CD4-positive, alpha-beta T cell (primary cell): ENCODE measurements at regions not wholly inside any gene's neighbourhood (a gene's known extent, or its start where the extent isn't known, plus 50 kb on each side); places are given as distances from the start of the nearest gene placed in this dataset.
"Not testable (repeated sequence)": the region's sequence is repeated elsewhere in the genome, so short reads cannot be mapped to it uniquely, and the experiment has no call there.

ENCODE experiments used
- ATAC-seq: fragments of 200-7000 bp; cut with Tn5 transposase; one replicate; pipeline ENCODE4 v1.10.0; 2022; ENCODE audit warnings: mild to moderate bottlenecking; ENCODE audit not compliant: poor library complexity
- CTCF ChIA-PET: fragments of 350-600 bp; sonication (Branson Sonifier 250); formaldehyde crosslinking; loops from one replicate; lab custom pipeline; 2021; ENCODE audit warnings: antibody characterized with exemption, inconsistent platforms; lab: Charles Lee
- POLR2A ChIA-PET: fragments of 350-600 bp; sonication (Branson Sonifier 250); formaldehyde crosslinking; loops from one replicate; lab custom pipeline; 2021; ENCODE audit warnings: antibody characterized with exemption, inconsistent platforms; lab: Charles Lee
- DNase-seq, 14 experiments: peaks; one replicate each; pipeline ENCODE4 v3.0.0-alpha.2; 2013 to 2020; ENCODE audit warnings: mixed read lengths in 2 of 14
- H3K27ac ChIP-seq, 2 donors: one replicate each; pipeline versions ENCODE4 v1.5.1 to v1.7.0; 2013; ENCODE audit warnings: low read length in 2 of 2, low read depth in 1 of 2, mild to moderate bottlenecking in 1 of 2
- H3K27me3 ChIP-seq, 2 experiments: 1 replicate in 1 of 2; 2 replicates in 1 of 2; pipeline versions ENCODE4 v1.6.1 to v1.7.0; 2013; ENCODE audit warnings: low read length in 2 of 2, control low read depth in 1 of 2, mild to moderate bottlenecking in 1 of 2, moderate library complexity in 1 of 2; ENCODE audit not compliant: insufficient read depth in 2 of 2, control insufficient read depth in 1 of 2
- H3K36me3 ChIP-seq: one replicate; pipeline ENCODE4 v1.6.1; 2013; ENCODE audit warnings: low read length, control low read depth; ENCODE audit not compliant: insufficient read depth
- H3K4me1 ChIP-seq: one replicate; pipeline ENCODE4 v1.6.1; 2013; ENCODE audit warnings: low read length, control low read depth; ENCODE audit not compliant: insufficient read depth
- H3K4me3 ChIP-seq: one replicate; pipeline ENCODE4 v1.5.1; 2013; ENCODE audit warnings: mild to moderate bottlenecking, low read length, moderate library complexity
- H3K9me3 ChIP-seq, 2 experiments: 1 replicate in 1 of 2; 2 replicates in 1 of 2; pipeline versions ENCODE4 v1.6.1 to v1.7.0; 2013; ENCODE audit warnings: low read length in 2 of 2, mild to moderate bottlenecking in 2 of 2, control low read depth in 1 of 2, moderate library complexity in 1 of 2; ENCODE audit not compliant: control insufficient read depth in 1 of 2, insufficient read depth in 1 of 2
- H3K27ac Mint-ChIP-seq: one replicate; pipeline ENCODE4 v1.8.0; 2020; ENCODE audit warnings: mixed read lengths
- H3K27me3 Mint-ChIP-seq: one replicate; pipeline ENCODE4 v1.8.0; 2021; ENCODE audit warnings: mixed read lengths
- H3K36me3 Mint-ChIP-seq: one replicate; pipeline ENCODE4 v1.8.0; 2021; ENCODE audit warnings: low read depth, mixed read lengths
- H3K4me1 Mint-ChIP-seq: one replicate; pipeline ENCODE4 v1.8.0; 2021; ENCODE audit warnings: low read depth, mixed read lengths
- H3K4me3 Mint-ChIP-seq: one replicate; pipeline ENCODE4 v1.8.0; 2020; ENCODE audit warnings: mild to moderate bottlenecking, mixed read lengths
- H3K9me3 Mint-ChIP-seq: one replicate; pipeline ENCODE4 v1.8.0; 2020; ENCODE audit warnings: mixed read lengths
- CTCF ChIP-seq: fragments of 200-600 bp; IDR thresholded peaks from one replicate; pipeline ENCODE4 v1.8.0; 2022; ENCODE audit warnings: antibody characterized with exemption, mild to moderate bottlenecking
- intact Hi-C, 2 experiments: fragments of 100-400 bp; cut with DNase I in 1 of 2; cut with micrococcal nuclease in 1 of 2; formaldehyde crosslinking; loops; one replicate each; pipeline versions ENCODE4 v1.15.1 to v1.9.0; 2023 to 2025; cut with DNase I, micrococcal nuclease

DNA sequence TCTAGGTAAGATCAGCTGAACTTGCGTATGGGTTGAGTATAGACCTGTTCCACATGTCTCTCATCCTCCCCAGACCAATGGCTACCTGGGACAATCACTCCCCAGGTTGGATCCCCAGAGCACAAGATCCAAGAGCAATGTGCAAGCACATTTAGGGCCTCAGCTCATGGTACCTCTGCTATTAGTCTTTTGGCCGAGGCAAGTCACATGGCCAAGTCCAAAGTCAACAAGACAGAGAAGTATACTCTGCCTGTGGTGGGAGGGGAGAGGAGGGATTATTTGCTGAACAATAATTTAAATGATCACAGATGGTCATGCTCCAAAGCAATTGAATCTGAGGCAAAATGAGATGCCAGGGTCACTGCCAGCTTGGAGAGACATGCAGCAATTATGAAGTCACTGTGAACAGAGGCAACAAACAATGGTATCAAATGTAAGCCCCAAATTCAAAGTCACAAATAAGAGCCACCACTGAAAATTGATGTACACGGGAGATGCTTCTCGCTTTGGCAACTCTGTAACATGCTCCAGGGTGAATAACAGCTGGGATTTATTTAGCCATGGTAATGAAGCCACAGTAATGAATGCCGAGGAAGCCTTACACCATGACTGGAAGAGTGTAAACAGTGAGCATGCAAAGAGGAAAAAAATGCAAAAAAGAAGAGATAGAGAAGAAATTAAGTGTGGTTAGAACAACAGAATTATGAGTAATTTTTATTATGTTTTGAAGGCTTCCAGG, 149.1 kb downstream of the ZNF281 start:
- TF ChIP-seq CTCF: no peak
- Histone ChIP-seq H3K27ac (no peak overlapping the region), H3K4me1 (no peaks in the 10 kb centered on the region), H3K4me3 (no peak overlapping the region), H3K9me3 (no peaks in the 10 kb centered on the region), H3K27me3 (peaks cover 0 to 2% of the 10 kb centered on the region in 2 experiments), H3K36me3 (no peaks in the 10 kb centered on the region)
- no peak overlapping the region for H3K4me3 Mint-ChIP-seq
- H3K27ac Mint-ChIP-seq: no peak overlapping the region
- CTCF ChIA-PET: interaction anchor here (1.0 kb wide), 1 partner anchor 15 kb away, joined by 3 read pairs; no protein-coding TSS in a partner anchor
- POLR2A ChIA-PET: interaction anchor here (0.7 kb wide), 1 partner anchor 12 kb away, joined by 4 read pairs; no protein-coding TSS in a partner anchor
- ATAC-seq (no peak), DNase-seq (no peak)
- H3K4me1 Mint-ChIP-seq: no peaks in the 10 kb centered on the region
- H3K9me3 Mint-ChIP-seq: no peaks in the 10 kb centered on the region
- intact Hi-C loops: no loop called here
- H3K27me3 Mint-ChIP-seq: peaks cover 3% of the 10 kb centered on the region
- H3K36me3 Mint-ChIP-seq: no peaks in the 10 kb centered on the region

GRCh38 chr1:200258447-200259375, 151.1 kb downstream of the ZNF281 start:
- no peaks in the 10 kb centered on the region for H3K4me1 ChIP-seq
- no peaks in the 10 kb centered on the region for H3K36me3 Mint-ChIP-seq
- H3K27me3 ChIP-seq: peaks cover 0 to 2% of the 10 kb centered on the region in 2 experiments
- peaks cover 3% of the 10 kb centered on the region for H3K27me3 Mint-ChIP-seq
- CTCF ChIA-PET: interaction anchor here (0.6 to 1.2 kb wide), 2 partner anchors 18 to 127 kb away, joined by 3 to 4 read pairs; no protein-coding TSS in a partner anchor
- intact Hi-C loops: loop anchor here in 1 of 2 experiments (5.0 kb wide), 1 partner anchor 229 kb away; no protein-coding TSS in a partner anchor
- ATAC-seq: peak; percentile 46
- H3K36me3 ChIP-seq: no peaks in the 10 kb centered on the region
- TF ChIP-seq CTCF: peak; percentile 38
- H3K9me3 ChIP-seq: no peaks in the 10 kb centered on the region
- POLR2A ChIA-PET: no interaction called here
- H3K4me3 ChIP-seq: no peak overlapping the region
- H3K4me1 Mint-ChIP-seq: no peaks in the 10 kb centered on the region
- H3K9me3 Mint-ChIP-seq: no peaks in the 10 kb centered on the region
- H3K27ac Mint-ChIP-seq: no peak overlapping the region
- peak in 3 of 14 experiments; percentile 23 to 41 (median 34) for DNase-seq
- H3K27ac ChIP-seq: no peak overlapping the region
- no peak overlapping the region for H3K4me3 Mint-ChIP-seq

GRCh38 chr1:200257235-200257634, 152.6 kb downstream of the ZNF281 start:
- no peak overlapping the region for H3K4me3 ChIP-seq
- Mint-ChIP-seq H3K27me3 (peaks cover 3% of the 10 kb centered on the region), H3K27ac (no peak overlapping the region), H3K4me3 (no peak overlapping the region), H3K36me3 (no peaks in the 10 kb centered on the region), H3K4me1 (no peaks in the 10 kb centered on the region), H3K9me3 (no peaks in the 10 kb centered on the region)
- DNase-seq (no peak), ATAC-seq (no peak)
- H3K36me3 ChIP-seq: no peaks in the 10 kb centered on the region
- no peaks in the 10 kb centered on the region for H3K4me1 ChIP-seq
- peaks cover 0 to 2% of the 10 kb centered on the region in 2 experiments for H3K27me3 ChIP-seq
- H3K27ac ChIP-seq: no peak overlapping the region
- TF ChIP-seq CTCF: no peak
- intact Hi-C loops: loop anchor here in 1 of 2 experiments (5.0 kb wide), 1 partner anchor 230 kb away; no protein-coding TSS in a partner anchor
- ChIA-PET POLR2A (no interaction called here), CTCF (no interaction called here)
- H3K9me3 ChIP-seq: no peaks in the 10 kb centered on the region

- H3K36me3 Mint-ChIP-seq, DNase-seq, H3K9me3 Mint-ChIP-seq, H3K27ac ChIP-seq, H3K27me3 Mint-ChIP-seq, H3K9me3 ChIP-seq, H3K27me3 ChIP-seq, H3K4me1 Mint-ChIP-seq, ATAC-seq, CTCF ChIA-PET, H3K36me3 ChIP-seq, H3K4me1 ChIP-seq, H3K4me3 ChIP-seq, POLR2A ChIA-PET, H3K4me3 Mint-ChIP-seq, H3K27ac Mint-ChIP-seq: not testable (repeated sequence)
- intact Hi-C loops: loop anchor here in 1 of 2 experiments (5.0 kb wide), 1 partner anchor 233 kb away; no protein-coding TSS in a partner anchor
Measured at GRCh38 chr1:200254602-200255001, 155.2 kb downstream of the ZNF281 start.
